A549 (cell line): ENCODE measurements at regions not wholly inside any gene's neighbourhood (a gene's known extent, or its start where the extent isn't known, plus 50 kb on each side); places are given as distances from the start of the nearest gene placed in this dataset.

Source experiments
- ATAC-seq, 2 experiments: fragments of 200-7000 bp in 1 of 2; fragments of >200 bp in 1 of 2; cut with Nextera tagmentation in 1 of 2; cut with Tn5 transposase in 1 of 2; 3 replicates each; pipeline versions ENCODE4 v1.8.0 to v1.9.1; 2018 to 2020; ENCODE audit warnings: mild to moderate bottlenecking in 1 of 2, moderate library complexity in 1 of 2
- CTCF ChIA-PET: fragments of 300-600 bp; sonication (Branson Sonifier 250); formaldehyde crosslinking; extraction: SDS; loops from one replicate; lab custom pipeline; 2021; ENCODE audit warnings: antibody characterized with exemption, inconsistent platforms; lab: Yijun Ruan, JAX
- POLR2A ChIA-PET: fragments of 350-600 bp; formaldehyde crosslinking; extraction: SDS; loops from one replicate; lab custom pipeline; 2021; ENCODE audit warnings: antibody characterized with exemption, inconsistent platforms; lab: Yijun Ruan, JAX
- DNase-seq, 2 experiments: peaks; one replicate each; pipeline versions ENCODE4 v3.0.0 to v3.0.0-alpha.2; 2011 to 2016; ENCODE audit warnings: low read depth in 1 of 2, low spot score in 1 of 2
- FAIRE-seq: peaks from 2 replicates; lab custom pipeline; 2011; peaks lifted over from hg19 to GRCh38; lab: Jason Lieb, UNC
- H3K27ac ChIP-seq, 2 experiments: fragments of >200 bp; sonication (Bioruptor Twin); formaldehyde crosslinking; 3 replicates each; pipeline ENCODE4 v1.5.1; 2016 to 2017
- H3K4me1 ChIP-seq: fragments of >200 bp; sonication (Bioruptor Twin); formaldehyde crosslinking; 3 replicates; pipeline ENCODE4 v1.6.1; 2016
- H3K4me2 ChIP-seq: fragments of >200 bp; sonication (Bioruptor Twin); formaldehyde crosslinking; 3 replicates; pipeline ENCODE4 v1.6.1; 2016
- H3K4me3 ChIP-seq: fragments of >200 bp; sonication (Bioruptor Twin); formaldehyde crosslinking; 3 replicates; pipeline ENCODE4 v1.5.1; 2016
- H3K9me3 ChIP-seq: fragments of >200 bp; sonication (Bioruptor Twin); formaldehyde crosslinking; 3 replicates; pipeline ENCODE4 v1.6.1; 2016
- BCL3 ChIP-seq: fragments of >200 bp; sonication (Bioruptor Twin); formaldehyde crosslinking; IDR thresholded peaks from 3 replicates; pipeline ENCODE4 v1.6.1; 2016
- BHLHE40 ChIP-seq: IDR thresholded peaks from 2 replicates; pipeline ENCODE4 v1.6.1; 2012; ENCODE audit warnings: low read depth, low read length, inconsistent platforms
- CHD2 ChIP-seq: fragments of 150-350 bp; IDR thresholded peaks from 2 replicates; pipeline ENCODE4 v1.6.1; 2014; ENCODE audit warnings: low read length; ENCODE audit not compliant: partially characterized antibody
- ELK1 ChIP-seq: fragments of 150-350 bp; IDR thresholded peaks from 2 replicates; pipeline ENCODE4 v1.6.1; 2014; ENCODE audit warnings: low read depth, mild to moderate bottlenecking, low read length
- FOSB ChIP-seq: fragments of 250-450 bp; sonication (Bioruptor Pico); IDR thresholded peaks from 2 replicates; pipeline ENCODE4 v1.5.0; 2020; ENCODE audit warnings: mild to moderate bottlenecking, moderate library complexity
- FOSL2 ChIP-seq, 2 experiments: fragments of 450-650 bp in 1 of 2; fragments of >200 bp in 1 of 2; sonication (Bioruptor Twin) in 1 of 2; formaldehyde crosslinking; IDR thresholded peaks; 2 replicates each; pipeline versions ENCODE4 v1.5.0 to v1.6.1; 2016 to 2020; ENCODE audit warnings: mild to moderate bottlenecking in 1 of 2, moderate library complexity in 1 of 2
- HEYL ChIP-seq: fragments of 250-450 bp; sonication (Bioruptor Pico); IDR thresholded peaks from 2 replicates; pipeline ENCODE4 v1.8.0; 2021; ENCODE audit warnings: mild to moderate bottlenecking, moderate library complexity
- HOXA7 ChIP-seq: fragments of 250-450 bp; sonication (Bioruptor Pico); IDR thresholded peaks from 2 replicates; pipeline ENCODE4 v1.5.0; 2020; ENCODE audit warnings: mild to moderate bottlenecking, moderate library complexity
- HOXB13 ChIP-seq: fragments of 250-450 bp; sonication (Bioruptor Pico); IDR thresholded peaks from 2 replicates; pipeline ENCODE4 v1.5.0; 2020; ENCODE audit warnings: low read depth, mild to moderate bottlenecking, moderate library complexity
- JUNB ChIP-seq: fragments of >200 bp; sonication (Bioruptor Twin); formaldehyde crosslinking; IDR thresholded peaks from 2 replicates; pipeline ENCODE4 v1.6.1; 2016
- KDM5A ChIP-seq: fragments of 200-600 bp; sonication (generic); IDR thresholded peaks from 2 replicates; pipeline ENCODE4 v1.6.1; 2016; ENCODE audit warnings: antibody characterized with exemption, mild to moderate bottlenecking
- NFE2L2 ChIP-seq: fragments of 150-350 bp; conservative IDR thresholded peaks from 2 replicates; pipeline ENCODE4 v1.6.1; 2014; ENCODE audit warnings: low read length
- NR3C1 ChIP-seq: fragments of >200 bp; sonication (Bioruptor Twin); formaldehyde crosslinking; IDR thresholded peaks from 3 replicates; pipeline ENCODE4 v1.6.1; 2017
- POLR2A ChIP-seq: IDR thresholded peaks from 2 replicates; pipeline ENCODE4 v1.6.1; 2012; ENCODE audit warnings: mild to moderate bottlenecking, low read length
- POLR2AphosphoS2 ChIP-seq: conservative IDR thresholded peaks from 2 replicates; pipeline ENCODE4 v1.6.1; 2012; ENCODE audit warnings: low read length, improper control_type of control experiment, inconsistent platforms
- RAD21 ChIP-seq, 2 experiments: fragments of >200 bp in 1 of 2; sonication (Bioruptor Twin) in 1 of 2; formaldehyde crosslinking in 1 of 2; IDR thresholded peaks in 1 of 2; conservative IDR thresholded peaks in 1 of 2; 2 replicates in 1 of 2; 3 replicates in 1 of 2; pipeline ENCODE4 v1.6.1; 2012 to 2018; ENCODE audit warnings: inconsistent platforms in 1 of 2
- RARB ChIP-seq: fragments of 250-450 bp; sonication (Bioruptor Pico); IDR thresholded peaks from 2 replicates; pipeline ENCODE4 v1.8.0; 2021; ENCODE audit warnings: mild to moderate bottlenecking, moderate library complexity
- RCOR1 ChIP-seq: fragments of 150-350 bp; IDR thresholded peaks from 2 replicates; pipeline ENCODE4 v1.6.1; 2014; ENCODE audit warnings: antibody characterized with exemption, low read length, low read depth
- REST ChIP-seq: fragments of 200-600 bp; sonication (generic); IDR thresholded peaks from 2 replicates; pipeline ENCODE4 v1.6.1; 2016; ENCODE audit warnings: antibody characterized with exemption, mild to moderate bottlenecking, moderate library complexity
- RFX5 ChIP-seq: fragments of 450-650 bp; IDR thresholded peaks from 2 replicates; pipeline ENCODE4 v1.7.1; 2014; ENCODE audit warnings: antibody characterized with exemption, mild to moderate bottlenecking, moderate library complexity
- SMC3 ChIP-seq: fragments of >200 bp; sonication (Bioruptor Twin); formaldehyde crosslinking; IDR thresholded peaks from 3 replicates; pipeline ENCODE4 v1.6.1; 2018; ENCODE audit warnings: inconsistent platforms
- ZC3H11A ChIP-seq: fragments of 450-650 bp; IDR thresholded peaks from 2 replicates; pipeline ENCODE4 v1.6.1; 2014; ENCODE audit warnings: antibody characterized with exemption, mild to moderate bottlenecking
- ZFP36 ChIP-seq: fragments of 450-650 bp; IDR thresholded peaks from 2 replicates; pipeline ENCODE4 v1.6.1; 2014; ENCODE audit warnings: borderline replicate concordance; ENCODE audit not compliant: partially characterized antibody
- ZNF302 ChIP-seq: fragments of 250-450 bp; sonication (Bioruptor Pico); IDR thresholded peaks from 2 replicates; pipeline ENCODE4 v1.9.0; 2021; ENCODE audit warnings: inconsistent platforms, mild to moderate bottlenecking, moderate library complexity
- ZSCAN20 ChIP-seq: fragments of 250-450 bp; sonication (Bioruptor Pico); IDR thresholded peaks from 2 replicates; pipeline ENCODE4 v1.8.0; 2022; ENCODE audit warnings: mild to moderate bottlenecking, moderate library complexity
- WGBS: methylation state at CpG from one replicate; pipeline ENCODE4 v1.1.6; 2017; ENCODE audit errors: missing lambda C conversion rate; 5-methylcytosine and 5-hydroxymethylcytosine counted together

- no peak for TF ChIP-seq FOSL2 (IDR thresholded peaks at IDR 0.05)
- no peak for TF ChIP-seq FOSL2 (CRISPR knock-in tag; IDR thresholded peaks at IDR 0.05)
- no peak for TF ChIP-seq SMC3
- no peak for TF ChIP-seq NR3C1
Observed at GRCh38 chr15:97691799-97692198, 268.7 kb upstream of the ARRDC4 start (continued).

- Histone ChIP-seq H3K4me3 (no peak overlapping the region), H3K9me3 (no peaks in the 10 kb centered on the region), H3K4me2 (no peak overlapping the region), H3K4me1 (no peaks in the 10 kb centered on the region), H3K27ac (no peak overlapping the region)
- WGBS: 32% methylated on average over 17 of the region's 17 CpGs
- ChIA-PET POLR2A (no interaction called here), CTCF (interaction anchor here (1.8 kb wide), 1 partner anchor 12 kb away, joined by 4 read pairs; no protein-coding TSS in a partner anchor)
- DNase-seq (no peak), FAIRE-seq (no peak), ATAC-seq (no peak)
- TF ChIP-seq ZFP36: no peak
- TF ChIP-seq HOXA7: no peak
- no peak for TF ChIP-seq RAD21 (conservative IDR thresholded peaks at IDR 0.05 in 1 of 2, IDR thresholded peaks at IDR 0.05 in 1 of 2)
- TF ChIP-seq ELK1: no peak
- TF ChIP-seq RFX5: no peak
- no peak for TF ChIP-seq SMC3
- no peak for TF ChIP-seq JUNB
- no peak for TF ChIP-seq FOSB
Observed at GRCh38 chr15:97692301-97693015, 268.0 kb upstream of the ARRDC4 start.

GRCh38 chr15:97694456-97694855 is 266.0 kb upstream of the ARRDC4 start:
- no peak overlapping the region for H3K27ac ChIP-seq
- no peak for TF ChIP-seq HEYL (CRISPR knock-in tag)
- TF ChIP-seq BCL3: no peak
- TF ChIP-seq NFE2L2: no peak
- TF ChIP-seq ZSCAN20 (CRISPR knock-in tag): no peak
- TF ChIP-seq HOXA7: no peak
- no peak for TF ChIP-seq HOXB13 (CRISPR knock-in tag)
- no peak for TF ChIP-seq RARB (CRISPR knock-in tag)
- TF ChIP-seq POLR2A: no peak
- no peak for TF ChIP-seq NR3C1
- no peak for TF ChIP-seq RCOR1
- no peak for TF ChIP-seq REST
- no peak for TF ChIP-seq POLR2AphosphoS2
- no peak for TF ChIP-seq RFX5
- TF ChIP-seq ZC3H11A: no peak
- no peak for TF ChIP-seq CHD2
- no peak for TF ChIP-seq KDM5A
- TF ChIP-seq ZNF302 (CRISPR knock-in tag): no peak
- no peak for TF ChIP-seq BHLHE40
- TF ChIP-seq RAD21 (conservative IDR thresholded peaks at IDR 0.05 in 1 of 2, IDR thresholded peaks at IDR 0.05 in 1 of 2): no peak
- H3K4me2 ChIP-seq: no peak overlapping the region
- no peak for FAIRE-seq
- no peak for DNase-seq
- no peak for ATAC-seq
- WGBS: 43% methylated on average over 7 of the region's 7 CpGs
- ChIA-PET CTCF (no interaction called here), POLR2A (no interaction called here)
- no peaks in the 10 kb centered on the region for H3K9me3 ChIP-seq
- no peaks in the 10 kb centered on the region for H3K4me1 ChIP-seq
- no peak overlapping the region for H3K4me3 ChIP-seq
